SKM-1 treated with dmso at 0.1 percent for 144 hours (cell line): ENCODE measurements at regions not wholly inside any gene's neighbourhood (a gene's known extent, or its start where the extent isn't known, plus 50 kb on each side); places are given as distances from the start of the nearest gene placed in this dataset.
A peak's percentile ranks its signal among the peaks of the same experiment; 100 is the strongest.

Source experiments
- DNase-seq: peaks from one replicate; lab custom pipeline; 2025; ENCODE audit not compliant: unreplicated experiment; lab: John Stamatoyannopoulos, UW

- DNase-seq: no peak
These were observed 99.4 kb upstream of the PARP11 start for GRCh38 chr12:3972576-3972975.

- DNase-seq: no peak
These were observed 95.3 kb upstream of the PARP11 start for GRCh38 chr12:3968523-3968922.

- DNase-seq: no peak
These were observed 94.5 kb upstream of the PARP11 start for GRCh38 chr12:3967556-3968160.

- no peak for DNase-seq
These were observed 93.2 kb upstream of the PARP11 start for GRCh38 chr12:3966376-3966775.

GRCh38 chr12:3965046-3965445 is 91.8 kb upstream of the PARP11 start:
- DNase-seq: no peak

- no peak for DNase-seq
These were observed 91.2 kb upstream of the PARP11 start for GRCh38 chr12:3964439-3964838.

GRCh38 chr12:3962631-3963483 is 89.7 kb upstream of the PARP11 start:
- DNase-seq: peak; percentile 6

- DNase-seq: no peak
These were observed 88.4 kb upstream of the PARP11 start for GRCh38 chr12:3961591-3961990.

- DNase-seq: no peak
These were observed 86.8 kb upstream of the PARP11 start for GRCh38 chr12:3959799-3960560.

- no peak for DNase-seq
These were observed 85.3 kb upstream of the PARP11 start for GRCh38 chr12:3958534-3958933.

GRCh38 chr12:3951380-3952135 is 78.4 kb upstream of the PARP11 start:
- no peak for DNase-seq

GRCh38 chr12:3950714-3951320 is 77.6 kb upstream of the PARP11 start:
- DNase-seq: no peak

GRCh38 chr12:3947781-3948180 is 74.6 kb upstream of the PARP11 start:
- no peak for DNase-seq

- no peak for DNase-seq
These were observed 72.5 kb upstream of the PARP11 start for GRCh38 chr12:3945671-3946070.

GRCh38 chr12:3944620-3945019 is 71.4 kb upstream of the PARP11 start:
- DNase-seq: no peak

GRCh38 chr12:3938042-3938544 is 64.9 kb upstream of the PARP11 start:
- DNase-seq: no peak

- DNase-seq: no peak
These were observed 61.9 kb upstream of the PARP11 start for GRCh38 chr12:3935078-3935477.

- DNase-seq: no peak
These were observed 60.6 kb upstream of the PARP11 start for GRCh38 chr12:3933819-3934192.

GRCh38 chr12:3933074-3933818 is 60.0 kb upstream of the PARP11 start:
- no peak for DNase-seq

- DNase-seq: no peak
These were observed 58.6 kb upstream of the PARP11 start for GRCh38 chr12:3931776-3932175.
